Calu3 (cell line): ENCODE measurements at regions not wholly inside any gene's neighbourhood (a gene's known extent, or its start where the extent isn't known, plus 50 kb on each side); places are given as distances from the start of the nearest gene placed in this dataset.

Source experiments
- BruUV-seq: library from RNA; stranded (reverse); fragments of 400-500 nt; replicated peaks from 2 replicates; lab custom pipeline; 2021; lab: Mats Ljungman, UMichigan
- CTCF ChIA-PET: fragments of 300-600 bp; sonication (Branson Sonifier 250); formaldehyde crosslinking; loops from one replicate; lab custom pipeline; 2022; ENCODE audit warnings: antibody characterized with exemption; lab: Charles Lee
- DNase-seq: peaks from one replicate; pipeline ENCODE4 v3.0.0; 2022
- H3K27ac Mint-ChIP-seq: one replicate; pipeline ENCODE4 v1.8.0; 2022; ENCODE audit warnings: mixed read lengths; ENCODE audit not compliant: unreplicated experiment
- H3K27me3 Mint-ChIP-seq: one replicate; pipeline ENCODE4 v1.8.0; 2022; ENCODE audit warnings: mixed read lengths; ENCODE audit not compliant: unreplicated experiment
- H3K36me3 Mint-ChIP-seq: one replicate; pipeline ENCODE4 v1.8.0; 2022; ENCODE audit warnings: mild to moderate bottlenecking, moderate library complexity, mixed read lengths; ENCODE audit not compliant: insufficient read depth, unreplicated experiment
- H3K4me1 Mint-ChIP-seq: one replicate; pipeline ENCODE4 v1.8.0; 2022; ENCODE audit warnings: mild to moderate bottlenecking, low read depth, mixed read lengths; ENCODE audit not compliant: unreplicated experiment
- H3K4me3 Mint-ChIP-seq: one replicate; pipeline ENCODE4 v1.8.0; 2022; ENCODE audit warnings: mild to moderate bottlenecking, low read depth, moderate library complexity, mixed read lengths; ENCODE audit not compliant: unreplicated experiment
- H3K9me3 Mint-ChIP-seq: one replicate; pipeline ENCODE4 v1.8.0; 2022; ENCODE audit warnings: low read depth, mixed read lengths; ENCODE audit not compliant: unreplicated experiment
- intact Hi-C: fragments of 100-400 bp; cut with micrococcal nuclease; formaldehyde crosslinking; loops from one replicate; pipeline ENCODE4 v1.10.0; 2022; ENCODE audit not compliant: unreplicated experiment
- TF ChIP-seq, protein P1 (sequence below): fragments of 200-600 bp; IDR thresholded peaks from one replicate; pipeline ENCODE4 v1.8.0; 2022; ENCODE audit warnings: antibody characterized with exemption; ENCODE audit not compliant: unreplicated experiment

GRCh38 chr2:2689306-2689705, 358.2 kb upstream of the MYT1L start:
- H3K9me3 Mint-ChIP-seq, result peaks cover 4% of the 10 kb centered on the region
- peaks cover 18% of the 10 kb centered on the region for H3K27me3 Mint-ChIP-seq
- no peak for DNase-seq
- no peak overlapping the region for H3K27ac Mint-ChIP-seq
- CTCF ChIA-PET, result no interaction called here
- BruUV-seq, result no TSS peak
- no peaks in the 10 kb centered on the region for H3K4me1 Mint-ChIP-seq
- no peaks in the 10 kb centered on the region for H3K36me3 Mint-ChIP-seq
- TF ChIP-seq, protein P1, sequence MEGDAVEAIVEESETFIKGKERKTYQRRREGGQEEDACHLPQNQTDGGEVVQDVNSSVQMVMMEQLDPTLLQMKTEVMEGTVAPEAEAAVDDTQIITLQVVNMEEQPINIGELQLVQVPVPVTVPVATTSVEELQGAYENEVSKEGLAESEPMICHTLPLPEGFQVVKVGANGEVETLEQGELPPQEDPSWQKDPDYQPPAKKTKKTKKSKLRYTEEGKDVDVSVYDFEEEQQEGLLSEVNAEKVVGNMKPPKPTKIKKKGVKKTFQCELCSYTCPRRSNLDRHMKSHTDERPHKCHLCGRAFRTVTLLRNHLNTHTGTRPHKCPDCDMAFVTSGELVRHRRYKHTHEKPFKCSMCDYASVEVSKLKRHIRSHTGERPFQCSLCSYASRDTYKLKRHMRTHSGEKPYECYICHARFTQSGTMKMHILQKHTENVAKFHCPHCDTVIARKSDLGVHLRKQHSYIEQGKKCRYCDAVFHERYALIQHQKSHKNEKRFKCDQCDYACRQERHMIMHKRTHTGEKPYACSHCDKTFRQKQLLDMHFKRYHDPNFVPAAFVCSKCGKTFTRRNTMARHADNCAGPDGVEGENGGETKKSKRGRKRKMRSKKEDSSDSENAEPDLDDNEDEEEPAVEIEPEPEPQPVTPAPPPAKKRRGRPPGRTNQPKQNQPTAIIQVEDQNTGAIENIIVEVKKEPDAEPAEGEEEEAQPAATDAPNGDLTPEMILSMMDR, result no peak
- intact Hi-C loops, result no loop called here
- H3K4me3 Mint-ChIP-seq, result no peak overlapping the region

- no peak for DNase-seq
- TF ChIP-seq, protein P1, result no peak
- Mint-ChIP-seq H3K36me3 (no peaks in the 10 kb centered on the region), H3K27me3 (peaks cover 13% of the 10 kb centered on the region), H3K9me3 (peaks cover 7% of the 10 kb centered on the region), H3K4me3 (no peak overlapping the region), H3K4me1 (no peaks in the 10 kb centered on the region), H3K27ac (no peak overlapping the region)
- no TSS peak for BruUV-seq
- intact Hi-C loops, result no loop called here
- CTCF ChIA-PET, result no interaction called here
Measured at GRCh38 chr2:2688254-2688653, 357.2 kb upstream of the MYT1L start.

DNA sequence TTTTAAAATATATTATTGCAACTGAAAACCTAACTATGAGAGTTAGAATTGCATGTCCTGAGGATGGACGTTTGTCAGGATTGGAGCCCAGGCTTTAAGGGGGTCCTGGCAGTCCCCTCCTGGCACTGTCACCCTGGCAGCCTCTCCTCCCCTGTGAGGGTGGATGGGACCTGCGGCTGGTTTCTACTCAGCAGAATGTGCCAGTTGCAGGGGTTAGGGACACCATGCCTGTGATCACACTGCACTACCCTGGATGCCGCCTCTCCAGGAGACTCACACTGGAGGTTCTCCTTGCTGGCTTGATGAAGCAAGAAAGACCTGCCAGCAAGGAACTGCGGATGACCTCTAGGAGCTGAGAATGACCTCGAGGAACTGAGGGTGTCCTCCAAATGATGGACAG, 356.7 kb upstream of the MYT1L start:
- Mint-ChIP-seq H3K4me3 (no peak overlapping the region), H3K27ac (no peak overlapping the region), H3K36me3 (no peaks in the 10 kb centered on the region), H3K4me1 (no peaks in the 10 kb centered on the region), H3K9me3 (peaks cover 7% of the 10 kb centered on the region), H3K27me3 (peaks cover 13% of the 10 kb centered on the region)
- CTCF ChIA-PET, result no interaction called here
- TF ChIP-seq, protein P1, result no peak
- intact Hi-C loops, result no loop called here
- BruUV-seq, result no TSS peak
- DNase-seq, result no peak

DNA sequence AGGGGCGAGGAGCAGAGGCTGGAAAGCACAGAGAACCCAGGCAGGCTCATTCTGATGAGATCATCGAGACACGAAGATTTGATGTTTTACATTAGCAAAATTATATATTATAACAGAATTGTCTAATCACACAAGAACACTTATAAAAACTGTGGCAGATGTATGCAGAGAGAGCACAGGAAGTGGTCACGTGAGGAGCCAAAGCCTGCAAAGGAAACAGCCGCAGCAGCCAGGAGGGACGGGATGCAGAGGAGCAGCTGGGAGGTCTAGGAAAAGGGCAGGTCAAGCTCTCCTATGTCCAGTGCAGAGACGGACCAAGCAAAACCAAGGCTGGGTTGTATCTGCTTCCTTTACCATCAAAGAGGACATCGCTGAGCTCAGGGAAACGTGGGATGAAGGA, 355.1 kb upstream of the MYT1L start:
- intact Hi-C loops, result no loop called here
- Mint-ChIP-seq H3K27ac (no peak overlapping the region), H3K4me1 (no peaks in the 10 kb centered on the region), H3K9me3 (peaks cover 9% of the 10 kb centered on the region), H3K36me3 (no peaks in the 10 kb centered on the region), H3K27me3 (peaks cover 13% of the 10 kb centered on the region), H3K4me3 (no peak overlapping the region)
- CTCF ChIA-PET, result no interaction called here
- no peak for DNase-seq
- TF ChIP-seq, protein P1, result no peak
- no TSS peak for BruUV-seq
